Neutrophil (primary cell): ENCODE measurements at regions not wholly inside any gene's neighbourhood (a gene's known extent, or its start where the extent isn't known, plus 50 kb on each side); places are given as distances from the start of the nearest gene placed in this dataset.

Experiments used
- H3K27ac ChIP-seq: fragments of 200-600 bp; sonication (generic); 2 replicates; pipeline ENCODE4 v1.5.1; 2016; ENCODE audit warnings: mild to moderate bottlenecking, moderate library complexity
- H3K27me3 ChIP-seq: fragments of 200-600 bp; sonication (generic); 2 replicates; pipeline ENCODE4 v1.6.0; 2016; ENCODE audit warnings: mild to moderate bottlenecking
- H3K36me3 ChIP-seq: fragments of 200-600 bp; sonication (generic); 2 replicates; pipeline ENCODE4 v1.5.1; 2017
- H3K4me1 ChIP-seq, 2 experiments: fragments of 200-600 bp in 1 of 2; sonication (generic) in 1 of 2; 1 replicate in 1 of 2; 2 replicates in 1 of 2; pipeline versions ENCODE4 v1.5.1 to v1.6.1; 2013 to 2016; ENCODE audit warnings: low read depth in 1 of 2, low read length in 1 of 2, mild to moderate bottlenecking in 1 of 2, moderate library complexity in 1 of 2; ENCODE audit not compliant: control insufficient read depth in 1 of 2, insufficient read depth in 1 of 2
- H3K4me3 ChIP-seq, 2 experiments: fragments of 200-600 bp in 1 of 2; sonication (generic) in 1 of 2; 1 replicate in 1 of 2; 2 replicates in 1 of 2; pipeline ENCODE4 v1.5.1; 2013 to 2016; ENCODE audit warnings: low read depth in 1 of 2, low read length in 1 of 2, mild to moderate bottlenecking in 1 of 2, moderate library complexity in 1 of 2
- H3K9me3 ChIP-seq: fragments of 200-600 bp; sonication (generic); 2 replicates; pipeline ENCODE4 v1.5.1; 2016
- CTCF ChIP-seq: fragments of 200-600 bp; sonication (generic); IDR thresholded peaks from 2 replicates; pipeline ENCODE4 v1.5.1; 2016; ENCODE audit warnings: antibody characterized with exemption

GRCh38 chr16:72554935-72555334, 383.0 kb upstream of the PMFBP1 start:
- no peaks in the 10 kb centered on the region for H3K36me3 ChIP-seq
- H3K27ac ChIP-seq, result no peak overlapping the region
- no peaks in the 10 kb centered on the region for H3K4me1 ChIP-seq
- no peak overlapping the region for H3K4me3 ChIP-seq
- no peak for TF ChIP-seq CTCF
- H3K27me3 ChIP-seq, result no peaks in the 10 kb centered on the region
- H3K9me3 ChIP-seq, result no peaks in the 10 kb centered on the region

- Histone ChIP-seq H3K27ac (no peak overlapping the region), H3K4me3 (no peak overlapping the region), H3K9me3 (no peaks in the 10 kb centered on the region)
These were observed 380.7 kb upstream of the PMFBP1 start for GRCh38 chr16:72552654-72553053.

GRCh38 chr16:72551649-72552048, 379.7 kb upstream of the PMFBP1 start:
- TF ChIP-seq CTCF, result no peak
- no peaks in the 10 kb centered on the region for H3K27me3 ChIP-seq
- no peak overlapping the region for H3K27ac ChIP-seq
- no peaks in the 10 kb centered on the region for H3K36me3 ChIP-seq
- H3K4me1 ChIP-seq, result no peaks in the 10 kb centered on the region
- H3K4me3 ChIP-seq, result no peak overlapping the region
- no peaks in the 10 kb centered on the region for H3K9me3 ChIP-seq

More at GRCh38 chr16:72552654-72553053, 380.7 kb upstream of the PMFBP1 start:
- TF ChIP-seq CTCF, result no peak
- H3K36me3 ChIP-seq, result no peaks in the 10 kb centered on the region
- no peaks in the 10 kb centered on the region for H3K27me3 ChIP-seq
- no peaks in the 10 kb centered on the region for H3K4me1 ChIP-seq

- Histone ChIP-seq H3K4me1 (no peaks in the 10 kb centered on the region), H3K9me3 (no peaks in the 10 kb centered on the region), H3K27me3 (no peaks in the 10 kb centered on the region), H3K36me3 (no peaks in the 10 kb centered on the region), H3K27ac (no peak overlapping the region), H3K4me3 (no peak overlapping the region)
- no peak for TF ChIP-seq CTCF
These were observed 377.9 kb upstream of the PMFBP1 start for GRCh38 chr16:72549878-72550277.

GRCh38 chr16:72542102-72542501, 370.1 kb upstream of the PMFBP1 start:
- H3K9me3 ChIP-seq, result no peaks in the 10 kb centered on the region
- no peak for TF ChIP-seq CTCF
- no peaks in the 10 kb centered on the region for H3K27me3 ChIP-seq
- H3K4me3 ChIP-seq, result no peak overlapping the region
- H3K27ac ChIP-seq, result no peak overlapping the region
- no peaks in the 10 kb centered on the region for H3K36me3 ChIP-seq
- no peaks in the 10 kb centered on the region for H3K4me1 ChIP-seq

GRCh38 chr16:72537664-72538063, 365.7 kb upstream of the PMFBP1 start:
- Histone ChIP-seq H3K4me1 (no peaks in the 10 kb centered on the region), H3K36me3 (no peaks in the 10 kb centered on the region), H3K27ac (no peak overlapping the region), H3K4me3 (no peak overlapping the region), H3K27me3 (no peaks in the 10 kb centered on the region), H3K9me3 (no peaks in the 10 kb centered on the region)
- no peak for TF ChIP-seq CTCF
